ENCODE measurements at regions not wholly inside any gene's neighbourhood (a gene's known extent, or its start where the extent isn't known, plus 50 kb on each side); places are given as distances from the start of the nearest gene placed in this dataset.
A peak's percentile ranks its signal among the peaks of the same experiment; 100 is the strongest.

DNA sequence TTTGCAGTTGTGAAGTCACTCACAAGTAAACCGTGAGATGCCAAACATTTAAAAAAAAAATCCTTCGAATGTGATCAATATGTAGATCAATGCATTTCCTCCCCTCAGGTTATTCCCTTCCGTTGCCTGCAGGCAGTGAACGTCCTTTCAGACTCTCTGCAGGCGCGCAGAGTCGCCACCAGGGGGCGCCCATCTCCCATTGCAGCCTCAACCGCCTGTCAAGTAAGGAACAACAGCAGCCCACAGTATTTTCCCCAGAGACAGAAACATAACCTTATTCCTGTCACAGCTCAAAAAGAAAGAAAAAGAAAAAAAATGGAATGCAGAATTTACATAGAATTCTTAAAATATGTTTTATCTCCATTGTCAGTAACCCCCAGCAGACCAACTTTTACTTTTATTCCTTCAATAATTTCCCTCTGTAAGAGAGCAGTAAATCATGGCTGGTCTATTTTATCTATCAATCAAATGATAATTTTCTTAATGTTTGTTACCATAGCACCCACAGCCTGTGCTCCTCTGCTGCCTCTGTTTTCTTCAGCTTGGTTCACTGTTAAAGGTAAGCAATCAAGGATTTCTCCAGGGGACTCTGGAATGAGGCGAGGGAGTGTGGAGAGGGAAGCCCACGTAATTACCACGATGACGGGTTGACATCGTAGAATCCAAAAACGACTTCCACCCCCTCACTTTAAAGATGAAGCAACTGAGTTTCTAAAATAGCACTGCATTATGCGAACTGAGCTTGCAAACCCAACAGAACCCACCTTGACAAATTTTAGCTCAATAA lies 637.6 kb upstream of the ARGLU1 start:
- H3K4me1 ChIP-seq (ENCODE audit: insufficient read depth, low read length, poor library complexity, severe bottlenecking): peaks cover 14% of the 10 kb centered on the region
- ChIA-PET CTCF (no interaction called here), POLR2A (ENCODE audit: low non-redundant PET) (no interaction called here)
- intact Hi-C loops (cut with micrococcal nuclease; ENCODE audit: unreplicated experiment): loop anchor here (5.0 kb wide), 1 partner anchor 882 kb away; no protein-coding TSS in a partner anchor
- H3K4me3 ChIP-seq (ENCODE audit: low read depth, low read length, poor library complexity, severe bottlenecking): no peak overlapping the region
- DNase-seq (ENCODE audit: low spot score): peak; percentile 76
- TF ChIP-seq EZH2 (IDR thresholded peaks at IDR 0.05; ENCODE audit: borderline replicate concordance, low read depth, low read length, poor library complexity, severe bottlenecking): no peak
- TF ChIP-seq, protein P1, sequence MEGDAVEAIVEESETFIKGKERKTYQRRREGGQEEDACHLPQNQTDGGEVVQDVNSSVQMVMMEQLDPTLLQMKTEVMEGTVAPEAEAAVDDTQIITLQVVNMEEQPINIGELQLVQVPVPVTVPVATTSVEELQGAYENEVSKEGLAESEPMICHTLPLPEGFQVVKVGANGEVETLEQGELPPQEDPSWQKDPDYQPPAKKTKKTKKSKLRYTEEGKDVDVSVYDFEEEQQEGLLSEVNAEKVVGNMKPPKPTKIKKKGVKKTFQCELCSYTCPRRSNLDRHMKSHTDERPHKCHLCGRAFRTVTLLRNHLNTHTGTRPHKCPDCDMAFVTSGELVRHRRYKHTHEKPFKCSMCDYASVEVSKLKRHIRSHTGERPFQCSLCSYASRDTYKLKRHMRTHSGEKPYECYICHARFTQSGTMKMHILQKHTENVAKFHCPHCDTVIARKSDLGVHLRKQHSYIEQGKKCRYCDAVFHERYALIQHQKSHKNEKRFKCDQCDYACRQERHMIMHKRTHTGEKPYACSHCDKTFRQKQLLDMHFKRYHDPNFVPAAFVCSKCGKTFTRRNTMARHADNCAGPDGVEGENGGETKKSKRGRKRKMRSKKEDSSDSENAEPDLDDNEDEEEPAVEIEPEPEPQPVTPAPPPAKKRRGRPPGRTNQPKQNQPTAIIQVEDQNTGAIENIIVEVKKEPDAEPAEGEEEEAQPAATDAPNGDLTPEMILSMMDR (conservative IDR thresholded peaks at IDR 0.05; ENCODE audit: low read depth, low read length): peak; percentile 98
- no peaks in the 10 kb centered on the region for H3K9me3 ChIP-seq (ENCODE audit: low read depth, low read length, poor library complexity, severe bottlenecking)
- BruUV-seq (replicated peaks): no TSS peak
- no peak overlapping the region for H3K27ac ChIP-seq (ENCODE audit: low read depth, low read length, poor library complexity, severe bottlenecking)
- no peaks in the 10 kb centered on the region for H3K36me3 ChIP-seq (ENCODE audit: insufficient read depth, low read length, poor library complexity, severe bottlenecking)
- H3K27me3 ChIP-seq (replicated peaks; ENCODE audit: insufficient read depth, low read depth, low read length, poor library complexity): no peaks in the 10 kb centered on the region

DNA sequence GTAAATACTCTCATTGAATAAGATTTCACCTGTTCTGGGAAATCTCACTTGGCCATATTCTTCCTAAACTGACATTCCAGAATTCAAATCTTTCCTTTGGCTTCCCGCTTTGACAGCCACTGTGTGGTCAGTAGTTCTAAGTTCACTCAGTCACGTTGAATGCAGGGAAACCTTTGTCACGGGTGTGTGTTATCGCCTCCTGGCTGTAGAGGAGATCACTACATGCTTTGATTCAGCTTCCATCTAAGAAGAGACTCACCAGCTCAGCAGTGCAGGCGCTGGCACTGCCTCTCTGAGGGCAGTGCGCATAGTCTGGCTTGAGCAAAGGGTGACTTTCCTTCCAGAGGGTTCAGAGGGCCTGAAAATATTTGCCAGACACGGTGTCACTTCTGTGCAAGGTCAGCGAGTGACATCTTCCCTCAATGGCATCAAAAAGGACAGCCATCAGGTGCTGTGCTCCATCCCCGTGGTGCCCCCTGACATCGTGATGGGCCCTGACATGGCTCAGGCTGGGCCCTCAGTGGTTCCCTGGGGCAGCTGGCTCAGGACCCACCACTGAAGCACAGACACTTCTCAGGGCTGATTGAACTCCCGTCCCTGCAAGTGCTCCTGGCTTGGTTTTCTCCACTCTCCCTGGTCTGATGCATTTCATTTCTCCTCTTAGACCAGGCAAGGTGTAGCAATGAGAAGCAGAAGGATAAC lies 635.4 kb upstream of the ARGLU1 start:
- Histone ChIP-seq H3K4me3 (ENCODE audit: low read depth, low read length, poor library complexity, severe bottlenecking) (no peak overlapping the region), H3K27me3 (replicated peaks; ENCODE audit: insufficient read depth, low read depth, low read length, poor library complexity) (no peaks in the 10 kb centered on the region), H3K36me3 (ENCODE audit: insufficient read depth, low read length, poor library complexity, severe bottlenecking) (no peaks in the 10 kb centered on the region), H3K9me3 (ENCODE audit: low read depth, low read length, poor library complexity, severe bottlenecking) (no peaks in the 10 kb centered on the region), H3K27ac (ENCODE audit: low read depth, low read length, poor library complexity, severe bottlenecking) (no peak overlapping the region), H3K4me1 (ENCODE audit: insufficient read depth, low read length, poor library complexity, severe bottlenecking) (peaks cover 19% of the 10 kb centered on the region)
- peak; percentile 68 for DNase-seq (ENCODE audit: low spot score)
- no peak for TF ChIP-seq EZH2 (IDR thresholded peaks at IDR 0.05; ENCODE audit: borderline replicate concordance, low read depth, low read length, poor library complexity, severe bottlenecking)
- TF ChIP-seq, protein P1 (conservative IDR thresholded peaks at IDR 0.05; ENCODE audit: low read depth, low read length): peak; percentile 75
- ChIA-PET POLR2A (ENCODE audit: low non-redundant PET) (no interaction called here), CTCF (interaction anchor here (0.5 to 1.3 kb wide), 5 partner anchors 14 to 664 kb away, joined by 3 to 5 read pairs (median 3); a partner anchor contains a TSS)
- intact Hi-C loops (cut with micrococcal nuclease; ENCODE audit: unreplicated experiment): no loop called here
- no TSS peak for BruUV-seq (replicated peaks)

DNA sequence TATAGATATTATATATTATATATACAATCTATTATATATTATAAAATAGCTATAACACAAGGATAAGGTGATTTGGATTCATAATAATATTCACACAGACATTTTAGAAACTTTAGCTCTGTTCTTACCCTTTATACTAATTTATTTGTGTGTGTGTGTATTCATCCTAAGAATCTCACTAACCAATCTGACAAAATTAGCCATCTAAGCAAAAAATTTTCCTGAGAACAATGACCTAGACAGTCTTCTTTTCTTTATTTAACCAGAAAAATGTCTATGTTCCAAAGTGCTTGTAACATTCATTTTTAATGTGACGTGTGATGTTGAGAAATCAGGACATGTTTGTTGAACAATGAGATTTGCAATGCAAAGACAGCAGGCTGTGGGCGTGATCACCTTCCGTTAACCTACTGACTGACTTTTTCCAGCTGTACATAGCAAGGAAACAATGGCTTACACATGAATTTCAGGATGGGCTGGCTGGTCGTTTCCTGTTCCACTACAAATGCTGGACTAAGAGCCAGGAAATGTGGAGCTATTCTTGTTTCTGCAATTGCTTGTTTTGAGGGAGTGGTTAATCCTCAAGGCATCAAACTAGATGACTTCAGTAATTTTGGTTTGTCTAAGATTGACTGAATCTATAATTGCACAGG lies 634.6 kb upstream of the ARGLU1 start:
- CTCF ChIA-PET: interaction anchor here (0.6 to 1.3 kb wide), 3 partner anchors 14 to 447 kb away, joined by 3 to 5 read pairs (median 3); no protein-coding TSS in a partner anchor
- peak; percentile 79 for DNase-seq (ENCODE audit: low spot score)

More for the DNA sequence above, 634.6 kb upstream of the ARGLU1 start:
- POLR2A ChIA-PET (ENCODE audit: low non-redundant PET): no interaction called here
- Histone ChIP-seq H3K36me3 (ENCODE audit: insufficient read depth, low read length, poor library complexity, severe bottlenecking) (no peaks in the 10 kb centered on the region), H3K9me3 (ENCODE audit: low read depth, low read length, poor library complexity, severe bottlenecking) (no peaks in the 10 kb centered on the region), H3K27me3 (replicated peaks; ENCODE audit: insufficient read depth, low read depth, low read length, poor library complexity) (no peaks in the 10 kb centered on the region), H3K27ac (ENCODE audit: low read depth, low read length, poor library complexity, severe bottlenecking) (no peak overlapping the region), H3K4me1 (ENCODE audit: insufficient read depth, low read length, poor library complexity, severe bottlenecking) (peaks cover 27% of the 10 kb centered on the region), H3K4me3 (ENCODE audit: low read depth, low read length, poor library complexity, severe bottlenecking) (no peak overlapping the region)
- intact Hi-C loops (cut with micrococcal nuclease; ENCODE audit: unreplicated experiment): no loop called here
- TF ChIP-seq, protein P1 (conservative IDR thresholded peaks at IDR 0.05; ENCODE audit: low read depth, low read length): no peak
- no peak for TF ChIP-seq EZH2 (IDR thresholded peaks at IDR 0.05; ENCODE audit: borderline replicate concordance, low read depth, low read length, poor library complexity, severe bottlenecking)
- no TSS peak for BruUV-seq (replicated peaks)

Measured in A673 (cell line).